ENCODE measurements at regions not wholly inside any gene's neighbourhood (a gene's known extent, or its start where the extent isn't known, plus 50 kb on each side); places are given as distances from the start of the nearest gene placed in this dataset.

DNA sequence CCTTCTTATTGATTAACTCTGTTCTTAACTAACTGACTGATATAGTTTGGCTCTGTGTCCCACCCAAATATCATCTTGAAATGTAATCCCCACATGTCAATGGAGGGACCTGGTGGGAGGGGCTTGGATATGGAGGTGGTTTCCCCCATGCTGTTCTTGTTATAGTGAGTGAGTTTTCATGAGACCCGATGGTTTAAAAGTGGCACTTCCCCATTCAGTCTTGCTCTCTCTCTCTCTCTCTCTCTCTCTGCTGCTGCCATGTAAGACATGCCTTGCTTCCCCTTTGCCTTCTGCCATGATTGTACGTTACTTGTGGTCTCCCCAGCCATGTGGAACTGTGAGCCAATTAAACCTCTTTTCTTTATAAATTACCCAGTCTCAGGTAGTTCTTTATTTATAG is 81.8 kb upstream of the SPACA1 start:
- Mint-ChIP-seq H3K9me3 (ENCODE audit: unreplicated experiment) (no peaks in the 10 kb centered on the region), H3K36me3 (ENCODE audit: unreplicated experiment) (no peaks in the 10 kb centered on the region), H3K4me1 (ENCODE audit: unreplicated experiment) (no peaks in the 10 kb centered on the region), H3K27me3 (ENCODE audit: unreplicated experiment) (peaks cover 4% of the 10 kb centered on the region), H3K4me3 (ENCODE audit: unreplicated experiment) (no peak overlapping the region), H3K27ac (ENCODE audit: unreplicated experiment) (no peak overlapping the region)
- no peak for DNase-seq (ENCODE audit: extremely low spot score, unreplicated experiment)
- no peak for TF ChIP-seq CTCF (IDR thresholded peaks at IDR 0.05)

DNA sequence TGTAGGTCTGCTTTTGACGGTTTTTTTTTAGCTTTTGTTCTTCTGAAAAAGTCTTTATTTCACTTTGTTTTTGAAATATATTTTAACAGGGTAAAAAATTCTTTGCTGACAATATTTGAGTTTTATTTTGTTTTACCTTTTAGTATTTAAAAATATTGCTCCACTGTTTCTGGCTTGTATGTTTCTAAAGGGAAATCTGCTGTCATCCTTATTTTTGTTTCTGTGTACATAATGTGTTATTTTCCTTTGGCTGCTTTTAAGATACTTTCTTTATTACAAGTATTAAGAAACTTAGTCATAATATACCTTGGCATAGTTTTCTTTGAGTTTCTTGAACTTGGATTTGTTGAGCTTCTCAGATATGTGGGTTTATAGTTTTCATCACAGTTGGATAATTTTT is 88.6 kb upstream of the SPACA1 start:
- Mint-ChIP-seq H3K9me3 (ENCODE audit: unreplicated experiment) (no peaks in the 10 kb centered on the region), H3K4me3 (ENCODE audit: unreplicated experiment) (no peak overlapping the region), H3K27me3 (ENCODE audit: unreplicated experiment) (peaks cover 25% of the 10 kb centered on the region), H3K36me3 (ENCODE audit: unreplicated experiment) (no peaks in the 10 kb centered on the region), H3K4me1 (ENCODE audit: unreplicated experiment) (no peaks in the 10 kb centered on the region), H3K27ac (ENCODE audit: unreplicated experiment) (no peak overlapping the region)
- TF ChIP-seq CTCF (IDR thresholded peaks at IDR 0.05), result no peak
- DNase-seq (ENCODE audit: extremely low spot score, unreplicated experiment), result no peak

- no peak overlapping the region for H3K4me3 Mint-ChIP-seq (ENCODE audit: unreplicated experiment)
- no peak for DNase-seq (ENCODE audit: extremely low spot score, unreplicated experiment)
- H3K27me3 Mint-ChIP-seq (ENCODE audit: unreplicated experiment), result peaks cover 11% of the 10 kb centered on the region
- no peaks in the 10 kb centered on the region for H3K9me3 Mint-ChIP-seq (ENCODE audit: unreplicated experiment)
- H3K27ac Mint-ChIP-seq (ENCODE audit: unreplicated experiment), result no peak overlapping the region
- H3K4me1 Mint-ChIP-seq (ENCODE audit: unreplicated experiment), result no peaks in the 10 kb centered on the region
- no peak for TF ChIP-seq CTCF (IDR thresholded peaks at IDR 0.05)
- H3K36me3 Mint-ChIP-seq (ENCODE audit: unreplicated experiment), result no peaks in the 10 kb centered on the region
Observed at GRCh38 chr6:87951751-87952150, 95.9 kb upstream of the SPACA1 start.

DNA sequence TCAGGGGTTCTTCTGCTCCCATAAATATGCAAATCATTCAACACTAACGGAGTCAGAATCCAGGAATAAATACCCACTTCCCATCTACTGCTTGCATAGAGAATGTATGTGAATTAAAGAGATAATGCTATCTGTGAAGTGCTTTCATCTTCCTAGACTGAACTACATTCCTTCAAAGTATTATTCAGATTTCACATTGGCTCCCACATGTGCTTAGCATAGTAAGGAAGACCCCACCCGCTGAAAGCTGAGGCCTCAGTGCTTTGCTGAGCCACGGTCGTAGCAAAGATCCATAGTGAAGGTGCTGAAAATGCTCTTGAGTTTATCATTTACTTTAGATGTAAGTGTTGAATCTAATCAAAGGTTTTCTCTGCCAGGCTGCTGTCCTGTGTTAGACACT is 97.0 kb upstream of the SPACA1 start:
- no peaks in the 10 kb centered on the region for H3K36me3 Mint-ChIP-seq (ENCODE audit: unreplicated experiment)
- H3K9me3 Mint-ChIP-seq (ENCODE audit: unreplicated experiment), result no peaks in the 10 kb centered on the region
- H3K27ac Mint-ChIP-seq (ENCODE audit: unreplicated experiment), result no peak overlapping the region
- H3K4me1 Mint-ChIP-seq (ENCODE audit: unreplicated experiment), result no peaks in the 10 kb centered on the region
- no peak for DNase-seq (ENCODE audit: extremely low spot score, unreplicated experiment)
- no peak for TF ChIP-seq CTCF (IDR thresholded peaks at IDR 0.05)
- H3K27me3 Mint-ChIP-seq (ENCODE audit: unreplicated experiment), result peaks cover 11% of the 10 kb centered on the region
- H3K4me3 Mint-ChIP-seq (ENCODE audit: unreplicated experiment), result no peak overlapping the region

GRCh38 chr6:87949194-87949593 is 98.4 kb upstream of the SPACA1 start:
- no peak for DNase-seq (ENCODE audit: extremely low spot score, unreplicated experiment)
- H3K4me1 Mint-ChIP-seq (ENCODE audit: unreplicated experiment), result no peaks in the 10 kb centered on the region
- H3K9me3 Mint-ChIP-seq (ENCODE audit: unreplicated experiment), result no peaks in the 10 kb centered on the region
- no peaks in the 10 kb centered on the region for H3K36me3 Mint-ChIP-seq (ENCODE audit: unreplicated experiment)
- no peak overlapping the region for H3K4me3 Mint-ChIP-seq (ENCODE audit: unreplicated experiment)
- TF ChIP-seq CTCF (IDR thresholded peaks at IDR 0.05), result no peak
- H3K27me3 Mint-ChIP-seq (ENCODE audit: unreplicated experiment), result peaks cover 11% of the 10 kb centered on the region
- no peak overlapping the region for H3K27ac Mint-ChIP-seq (ENCODE audit: unreplicated experiment)
